GM18520 (cell line): ENCODE measurements at regions not wholly inside any gene's neighbourhood (a gene's known extent, or its start where the extent isn't known, plus 50 kb on each side); places are given as distances from the start of the nearest gene placed in this dataset.
"Not testable (repeated sequence)": the region's sequence is repeated elsewhere in the genome, so short reads cannot be mapped to it uniquely, and the experiment has no call there.

Experiments
- ATAC-seq: cut with Tn5 transposase; IDR thresholded peaks from one replicate; pipeline ENCODE4 v1.9.1; 2021; ENCODE audit not compliant: unreplicated experiment

- ATAC-seq = not testable (repeated sequence)
Measured at GRCh38 chr5:97234380-97234779, 51.3 kb upstream of the RIOK2 start.

GRCh38 chr5:97242341-97242740 is 59.3 kb upstream of the RIOK2 start:
- ATAC-seq = no peak

GRCh38 chr5:97243353-97243752 is 60.3 kb upstream of the RIOK2 start:
- no peak for ATAC-seq

GRCh38 chr5:97245386-97245785 is 62.3 kb upstream of the RIOK2 start:
- no peak for ATAC-seq

- no peak for ATAC-seq
Measured at GRCh38 chr5:97250113-97250512, 67.1 kb upstream of the RIOK2 start.

- ATAC-seq = no peak
Measured at GRCh38 chr5:97266076-97266475, 83.0 kb upstream of the RIOK2 start.

- no peak for ATAC-seq
Measured at GRCh38 chr5:97266576-97266975, 83.5 kb upstream of the RIOK2 start.

GRCh38 chr5:97267767-97268166 is 84.7 kb upstream of the RIOK2 start:
- ATAC-seq = no peak

GRCh38 chr5:97276474-97277120 is 93.5 kb upstream of the RIOK2 start:
- ATAC-seq = no peak

GRCh38 chr5:97281257-97281656 is 98.2 kb upstream of the RIOK2 start:
- no peak for ATAC-seq

GRCh38 chr5:97297063-97297703 is 114.1 kb upstream of the RIOK2 start:
- ATAC-seq = peak; percentile 77

- ATAC-seq = no peak
Measured at GRCh38 chr5:97297704-97298091, 114.7 kb upstream of the RIOK2 start.

- ATAC-seq = not testable (repeated sequence)
Measured at GRCh38 chr5:97301181-97301580, 118.1 kb upstream of the RIOK2 start.

- no peak for ATAC-seq
Measured at GRCh38 chr5:97338729-97339128, 155.7 kb upstream of the RIOK2 start.

GRCh38 chr5:97355775-97356174 is 172.7 kb upstream of the RIOK2 start:
- ATAC-seq = peak; percentile 100

- ATAC-seq = no peak
Measured at GRCh38 chr5:97363577-97363976, 180.5 kb upstream of the RIOK2 start.

- ATAC-seq = no peak
Measured at GRCh38 chr5:97364731-97365130, 181.7 kb upstream of the RIOK2 start.

GRCh38 chr5:97365163-97365845 is 182.3 kb upstream of the RIOK2 start:
- no peak for ATAC-seq

- ATAC-seq = no peak
Measured at GRCh38 chr5:97365918-97366317, 182.9 kb upstream of the RIOK2 start.

- ATAC-seq = no peak
Measured at GRCh38 chr5:97375959-97376358, 192.9 kb upstream of the RIOK2 start.

GRCh38 chr5:97377582-97377981 is 194.5 kb upstream of the RIOK2 start:
- ATAC-seq = no peak

- ATAC-seq = no peak
Measured at GRCh38 chr5:97383996-97384395, 200.9 kb upstream of the RIOK2 start.
